ENCODE measurements at regions not wholly inside any gene's neighbourhood (a gene's known extent, or its start where the extent isn't known, plus 50 kb on each side); places are given as distances from the start of the nearest gene placed in this dataset.

GRCh38 chr5:112112346-112112745 lies 306.7 kb downstream of the EPB41L4A start:
- no peak for DNase-seq (ENCODE audit: low read depth, low spot score)
- Mint-ChIP-seq H3K27ac (ENCODE audit: unreplicated experiment) (no peak overlapping the region), H3K9me3 (no peaks in the 10 kb centered on the region), H3K27me3 (ENCODE audit: low read depth) (no peaks in the 10 kb centered on the region), H3K36me3 (ENCODE audit: low read depth) (no peaks in the 10 kb centered on the region), H3K4me3 (no peak overlapping the region), H3K4me1 (peaks cover 4% of the 10 kb centered on the region)
- TF ChIP-seq CTCF (conservative IDR thresholded peaks at IDR 0.05): no peak

GRCh38 chr5:112109331-112110007 lies 309.6 kb downstream of the EPB41L4A start:
- Mint-ChIP-seq H3K27ac (ENCODE audit: unreplicated experiment) (no peak overlapping the region), H3K4me1 (no peaks in the 10 kb centered on the region), H3K4me3 (no peak overlapping the region), H3K9me3 (no peaks in the 10 kb centered on the region), H3K27me3 (ENCODE audit: low read depth) (no peaks in the 10 kb centered on the region), H3K36me3 (ENCODE audit: low read depth) (no peaks in the 10 kb centered on the region)
- no peak for DNase-seq (ENCODE audit: low read depth, low spot score)
- TF ChIP-seq CTCF (conservative IDR thresholded peaks at IDR 0.05): no peak

- Mint-ChIP-seq H3K36me3 (ENCODE audit: low read depth) (no peaks in the 10 kb centered on the region), H3K27ac (ENCODE audit: unreplicated experiment) (no peak overlapping the region), H3K4me3 (no peak overlapping the region), H3K9me3 (no peaks in the 10 kb centered on the region), H3K4me1 (no peaks in the 10 kb centered on the region), H3K27me3 (ENCODE audit: low read depth) (no peaks in the 10 kb centered on the region)
- TF ChIP-seq CTCF (conservative IDR thresholded peaks at IDR 0.05): no peak
- DNase-seq (ENCODE audit: low read depth, low spot score): no peak
Observed at GRCh38 chr5:112106878-112107277, 312.2 kb downstream of the EPB41L4A start.

GRCh38 chr5:112097768-112098167 lies 321.3 kb downstream of the EPB41L4A start:
- no peaks in the 10 kb centered on the region for H3K4me1 Mint-ChIP-seq
- no peak overlapping the region for H3K4me3 Mint-ChIP-seq
- no peak for TF ChIP-seq CTCF (conservative IDR thresholded peaks at IDR 0.05)
- no peak for DNase-seq (ENCODE audit: low read depth, low spot score)
- no peaks in the 10 kb centered on the region for H3K27me3 Mint-ChIP-seq (ENCODE audit: low read depth)
- no peak overlapping the region for H3K27ac Mint-ChIP-seq (ENCODE audit: unreplicated experiment)
- no peaks in the 10 kb centered on the region for H3K36me3 Mint-ChIP-seq (ENCODE audit: low read depth)
- peaks cover 4% of the 10 kb centered on the region for H3K9me3 Mint-ChIP-seq

GRCh38 chr5:112087222-112087621 lies 330.2 kb upstream of the NREP start:
- H3K4me1 Mint-ChIP-seq: no peaks in the 10 kb centered on the region
- H3K27me3 Mint-ChIP-seq (ENCODE audit: low read depth): no peaks in the 10 kb centered on the region
- no peak for DNase-seq (ENCODE audit: low read depth, low spot score)
- H3K36me3 Mint-ChIP-seq (ENCODE audit: low read depth): no peaks in the 10 kb centered on the region
- H3K9me3 Mint-ChIP-seq: no peaks in the 10 kb centered on the region
- no peak for TF ChIP-seq CTCF (conservative IDR thresholded peaks at IDR 0.05)
- H3K27ac Mint-ChIP-seq (ENCODE audit: unreplicated experiment): no peak overlapping the region
- no peak overlapping the region for H3K4me3 Mint-ChIP-seq
